MCF 10A (cell line): ENCODE measurements at regions not wholly inside any gene's neighbourhood (a gene's known extent, or its start where the extent isn't known, plus 50 kb on each side); places are given as distances from the start of the nearest gene placed in this dataset.

Source experiments
- BruUV-seq: library from RNA; stranded (reverse); fragments of 400-500 nt; replicated peaks from 2 replicates; lab custom pipeline; 2021; lab: Mats Ljungman, UMichigan
- CTCF ChIA-PET: fragments of 300-600 bp; sonication (Branson Sonifier 250); formaldehyde crosslinking; extraction: SDS; loops from one replicate; lab custom pipeline; 2021; ENCODE audit warnings: antibody characterized with exemption, inconsistent platforms; lab: Yijun Ruan, JAX
- POLR2A ChIA-PET: fragments of 300-600, 350-650 bp; sonication (Branson Sonifier 250); formaldehyde crosslinking; extraction: SDS; loops from one replicate; lab custom pipeline; 2020; ENCODE audit warnings: antibody characterized with exemption, inconsistent platforms; lab: Yijun Ruan, JAX
- DNase-seq: peaks from one replicate; pipeline ENCODE4 v3.0.0-alpha.2; 2018; ENCODE audit not compliant: unreplicated experiment
- H3K27ac Mint-ChIP-seq: one replicate; pipeline ENCODE4 v1.8.0; 2022; ENCODE audit warnings: mild to moderate bottlenecking, low read depth, mixed read lengths; ENCODE audit not compliant: unreplicated experiment
- H3K27me3 Mint-ChIP-seq: one replicate; pipeline ENCODE4 v1.8.0; 2022; ENCODE audit warnings: mixed read lengths; ENCODE audit not compliant: insufficient read depth, unreplicated experiment
- H3K36me3 Mint-ChIP-seq: one replicate; pipeline ENCODE4 v1.8.0; 2022; ENCODE audit warnings: mild to moderate bottlenecking, moderate library complexity, mixed read lengths; ENCODE audit not compliant: insufficient read depth, unreplicated experiment
- H3K4me1 Mint-ChIP-seq: one replicate; pipeline ENCODE4 v1.8.0; 2022; ENCODE audit warnings: mixed read lengths; ENCODE audit not compliant: insufficient read depth, unreplicated experiment
- H3K4me3 Mint-ChIP-seq: one replicate; pipeline ENCODE4 v1.8.0; 2022; ENCODE audit warnings: mild to moderate bottlenecking, moderate library complexity, mixed read lengths; ENCODE audit not compliant: unreplicated experiment
- H3K9me3 Mint-ChIP-seq: one replicate; pipeline ENCODE4 v1.8.0; 2022; ENCODE audit warnings: mixed read lengths; ENCODE audit not compliant: unreplicated experiment
- intact Hi-C: fragments of 100-400 bp; cut with micrococcal nuclease; formaldehyde crosslinking; loops from 2 replicates; pipeline ENCODE4 v1.14.1; 2022
- TF ChIP-seq, protein P1 (sequence below): fragments of 200-600 bp; IDR thresholded peaks from one replicate; pipeline ENCODE4 v1.8.0; 2022; ENCODE audit warnings: antibody characterized with exemption, mild to moderate bottlenecking; ENCODE audit not compliant: unreplicated experiment

- H3K4me3 Mint-ChIP-seq: no peak overlapping the region
- BruUV-seq: no TSS peak
- CTCF ChIA-PET: no interaction called here
Measured at GRCh38 chr10:23966504-23967051, 242.4 kb upstream of the KIAA1217 start.

GRCh38 chr10:23968301-23968700 is 240.6 kb upstream of the KIAA1217 start:
- intact Hi-C loops: no loop called here
- TF ChIP-seq, protein P1, sequence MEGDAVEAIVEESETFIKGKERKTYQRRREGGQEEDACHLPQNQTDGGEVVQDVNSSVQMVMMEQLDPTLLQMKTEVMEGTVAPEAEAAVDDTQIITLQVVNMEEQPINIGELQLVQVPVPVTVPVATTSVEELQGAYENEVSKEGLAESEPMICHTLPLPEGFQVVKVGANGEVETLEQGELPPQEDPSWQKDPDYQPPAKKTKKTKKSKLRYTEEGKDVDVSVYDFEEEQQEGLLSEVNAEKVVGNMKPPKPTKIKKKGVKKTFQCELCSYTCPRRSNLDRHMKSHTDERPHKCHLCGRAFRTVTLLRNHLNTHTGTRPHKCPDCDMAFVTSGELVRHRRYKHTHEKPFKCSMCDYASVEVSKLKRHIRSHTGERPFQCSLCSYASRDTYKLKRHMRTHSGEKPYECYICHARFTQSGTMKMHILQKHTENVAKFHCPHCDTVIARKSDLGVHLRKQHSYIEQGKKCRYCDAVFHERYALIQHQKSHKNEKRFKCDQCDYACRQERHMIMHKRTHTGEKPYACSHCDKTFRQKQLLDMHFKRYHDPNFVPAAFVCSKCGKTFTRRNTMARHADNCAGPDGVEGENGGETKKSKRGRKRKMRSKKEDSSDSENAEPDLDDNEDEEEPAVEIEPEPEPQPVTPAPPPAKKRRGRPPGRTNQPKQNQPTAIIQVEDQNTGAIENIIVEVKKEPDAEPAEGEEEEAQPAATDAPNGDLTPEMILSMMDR: no peak
- Mint-ChIP-seq H3K36me3 (peaks cover 12% of the 10 kb centered on the region), H3K27me3 (peaks cover 41% of the 10 kb centered on the region), H3K4me3 (no peak overlapping the region), H3K27ac (no peak overlapping the region), H3K4me1 (no peaks in the 10 kb centered on the region), H3K9me3 (no peaks in the 10 kb centered on the region)
- ChIA-PET CTCF (interaction anchor here (0.5 kb wide), 1 partner anchor 48 kb away, joined by 4 read pairs; no protein-coding TSS in a partner anchor), POLR2A (no interaction called here)
- BruUV-seq: no TSS peak
- no peak for DNase-seq

More at GRCh38 chr10:23966504-23967051, 242.4 kb upstream of the KIAA1217 start:
- Mint-ChIP-seq H3K9me3 (no peaks in the 10 kb centered on the region), H3K4me1 (no peaks in the 10 kb centered on the region), H3K36me3 (peaks cover 16% of the 10 kb centered on the region), H3K27ac (no peak overlapping the region), H3K27me3 (peaks cover 36% of the 10 kb centered on the region)
- intact Hi-C loops: no loop called here
- POLR2A ChIA-PET: no interaction called here
- TF ChIP-seq, protein P1: no peak
- DNase-seq: no peak

DNA sequence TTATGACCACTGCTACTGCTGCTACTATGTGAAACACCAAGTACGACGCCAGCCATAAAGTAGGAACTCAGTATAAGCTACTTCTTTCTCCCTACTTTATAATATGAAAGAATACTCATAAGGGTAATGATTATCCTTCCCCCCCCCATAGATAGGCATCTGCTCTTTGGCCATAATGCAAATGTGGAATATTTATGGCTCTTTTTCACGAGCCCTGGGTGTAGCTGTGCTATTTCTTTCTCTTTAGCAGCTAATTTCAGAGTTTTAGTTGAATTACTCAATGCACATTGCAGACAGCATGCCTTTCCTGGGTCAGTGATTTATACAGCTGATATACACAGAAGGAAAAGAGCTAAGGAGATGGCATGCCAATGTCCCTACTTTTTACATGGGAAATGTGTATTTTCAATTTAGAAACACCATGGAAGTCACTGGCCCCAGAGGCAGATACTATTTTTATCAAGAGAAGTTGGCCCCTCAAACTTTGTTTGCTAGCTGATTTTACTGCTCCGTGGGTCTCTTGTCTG is 234.1 kb upstream of the KIAA1217 start:
- intact Hi-C loops: no loop called here
- no peak overlapping the region for H3K4me3 Mint-ChIP-seq
- H3K36me3 Mint-ChIP-seq: peaks cover under 1% of the 10 kb centered on the region
- TF ChIP-seq, protein P1: no peak
- H3K27me3 Mint-ChIP-seq: peaks cover 67% of the 10 kb centered on the region
- H3K9me3 Mint-ChIP-seq: no peaks in the 10 kb centered on the region
- CTCF ChIA-PET: interaction anchor here (0.6 to 2.2 kb wide), 4 partner anchors 17 to 624 kb away, joined by 3 to 10 read pairs (median 3); no protein-coding TSS in a partner anchor
- no peak for DNase-seq
- POLR2A ChIA-PET: interaction anchor here (0.6 kb wide), 1 partner anchor 70 kb away, joined by 4 read pairs; no protein-coding TSS in a partner anchor
- no TSS peak for BruUV-seq
- H3K27ac Mint-ChIP-seq: no peak overlapping the region
- no peaks in the 10 kb centered on the region for H3K4me1 Mint-ChIP-seq

- no peaks in the 10 kb centered on the region for H3K9me3 Mint-ChIP-seq
- H3K4me3 Mint-ChIP-seq: no peak overlapping the region
- BruUV-seq: no TSS peak
- POLR2A ChIA-PET: no interaction called here
- CTCF ChIA-PET: interaction anchor here (0.6 to 2.2 kb wide), 4 partner anchors 16 to 623 kb away, joined by 3 to 10 read pairs (median 3); no protein-coding TSS in a partner anchor
- intact Hi-C loops: no loop called here
- H3K4me1 Mint-ChIP-seq: no peaks in the 10 kb centered on the region
- no peak overlapping the region for H3K27ac Mint-ChIP-seq
- DNase-seq: no peak
- H3K36me3 Mint-ChIP-seq: no peaks in the 10 kb centered on the region
- TF ChIP-seq, protein P1: no peak
- peaks cover 74% of the 10 kb centered on the region for H3K27me3 Mint-ChIP-seq
Measured at GRCh38 chr10:23975431-23975830, 233.5 kb upstream of the KIAA1217 start.
